ENCODE measurements at regions not wholly inside any gene's neighbourhood (a gene's known extent, or its start where the extent isn't known, plus 50 kb on each side); places are given as distances from the start of the nearest gene placed in this dataset.

DNA sequence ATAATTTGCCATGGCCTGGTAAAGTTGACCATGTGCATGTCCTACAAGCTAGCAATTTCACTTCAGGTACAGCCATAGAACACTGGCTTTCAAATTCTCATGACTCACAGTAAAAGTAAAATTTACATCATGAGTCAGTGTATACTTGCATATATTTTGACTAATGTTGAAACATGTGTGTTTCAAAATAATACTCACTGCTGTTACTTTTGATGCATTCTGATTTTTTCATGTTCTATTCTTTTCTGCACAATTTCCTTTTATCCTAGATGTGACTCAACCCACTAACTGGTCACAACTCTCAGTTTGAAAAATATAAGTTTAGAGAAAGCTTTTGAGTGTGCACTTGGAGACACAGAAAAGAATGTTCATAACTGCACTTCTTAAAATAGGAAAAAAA lies 365.7 kb downstream of the FGF13 start:
- Histone ChIP-seq H3K4me1 (ENCODE audit: insufficient read depth, low read length, poor library complexity, severe bottlenecking) (no peaks in the 10 kb centered on the region), H3K4me2 (ENCODE audit: low read depth, low read length, poor library complexity, severe bottlenecking) (no peak overlapping the region), H3K9me3 (ENCODE audit: insufficient read depth, low read depth, low read length) (no peaks in the 10 kb centered on the region), H4K20me1 (ENCODE audit: insufficient read depth, low read length, poor library complexity, severe bottlenecking) (no peaks in the 10 kb centered on the region), H3K79me2 (ENCODE audit: insufficient read depth, low read length) (no peaks in the 10 kb centered on the region), H3F3A (ENCODE audit: low read depth) (no peaks in the 10 kb centered on the region), H3K36me3 (ENCODE audit: insufficient read depth, low read length) (no peaks in the 10 kb centered on the region), H3K4me3 (ENCODE audit: low read length, poor library complexity, severe bottlenecking) (no peak overlapping the region), H3K9me2 (replicated peaks; ENCODE audit: low read depth, low read length) (no peaks in the 10 kb centered on the region), H3K27me3 (ENCODE audit: insufficient read depth, low read length, poor library complexity, severe bottlenecking) (no peaks in the 10 kb centered on the region), H3K9ac (ENCODE audit: low read depth, low read length, poor library complexity, severe bottlenecking) (no peak overlapping the region), H2AFZ (ENCODE audit: low read length) (no peak overlapping the region)
- TF ChIP-seq EZH2phosphoT487 (IDR thresholded peaks at IDR 0.05; ENCODE audit: borderline replicate concordance): no peak
- TF ChIP-seq, protein P1, sequence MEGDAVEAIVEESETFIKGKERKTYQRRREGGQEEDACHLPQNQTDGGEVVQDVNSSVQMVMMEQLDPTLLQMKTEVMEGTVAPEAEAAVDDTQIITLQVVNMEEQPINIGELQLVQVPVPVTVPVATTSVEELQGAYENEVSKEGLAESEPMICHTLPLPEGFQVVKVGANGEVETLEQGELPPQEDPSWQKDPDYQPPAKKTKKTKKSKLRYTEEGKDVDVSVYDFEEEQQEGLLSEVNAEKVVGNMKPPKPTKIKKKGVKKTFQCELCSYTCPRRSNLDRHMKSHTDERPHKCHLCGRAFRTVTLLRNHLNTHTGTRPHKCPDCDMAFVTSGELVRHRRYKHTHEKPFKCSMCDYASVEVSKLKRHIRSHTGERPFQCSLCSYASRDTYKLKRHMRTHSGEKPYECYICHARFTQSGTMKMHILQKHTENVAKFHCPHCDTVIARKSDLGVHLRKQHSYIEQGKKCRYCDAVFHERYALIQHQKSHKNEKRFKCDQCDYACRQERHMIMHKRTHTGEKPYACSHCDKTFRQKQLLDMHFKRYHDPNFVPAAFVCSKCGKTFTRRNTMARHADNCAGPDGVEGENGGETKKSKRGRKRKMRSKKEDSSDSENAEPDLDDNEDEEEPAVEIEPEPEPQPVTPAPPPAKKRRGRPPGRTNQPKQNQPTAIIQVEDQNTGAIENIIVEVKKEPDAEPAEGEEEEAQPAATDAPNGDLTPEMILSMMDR (conservative IDR thresholded peaks at IDR 0.05; ENCODE audit: low read length): no peak

DNA sequence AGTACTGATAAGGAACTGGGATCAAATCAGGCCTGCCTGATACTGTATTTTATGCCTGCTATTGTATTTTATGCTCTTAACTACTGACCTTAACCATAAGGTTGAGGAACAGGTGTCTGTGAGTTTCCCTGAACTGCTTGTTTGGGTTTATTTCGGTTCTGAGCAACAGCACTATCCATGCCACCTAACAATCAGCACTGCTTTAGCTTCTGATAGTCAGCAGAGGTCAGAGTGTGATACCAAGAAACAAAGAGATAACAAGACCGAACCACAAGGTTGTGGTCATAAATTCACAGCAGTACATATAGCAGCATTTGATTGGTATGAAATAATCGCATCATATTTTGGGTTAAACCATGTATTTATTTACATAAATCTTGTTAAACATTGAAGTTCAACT lies 362.2 kb downstream of the FGF13 start:
- H3K36me3 ChIP-seq (ENCODE audit: insufficient read depth, low read length): no peaks in the 10 kb centered on the region
- no peaks in the 10 kb centered on the region for H4K20me1 ChIP-seq (ENCODE audit: insufficient read depth, low read length, poor library complexity, severe bottlenecking)
- no peaks in the 10 kb centered on the region for H3K79me2 ChIP-seq (ENCODE audit: insufficient read depth, low read length)
- no peaks in the 10 kb centered on the region for H3K9me3 ChIP-seq (ENCODE audit: insufficient read depth, low read depth, low read length)
- H3K4me1 ChIP-seq (ENCODE audit: insufficient read depth, low read length, poor library complexity, severe bottlenecking): no peaks in the 10 kb centered on the region
- no peak overlapping the region for H2AFZ ChIP-seq (ENCODE audit: low read length)
- no peaks in the 10 kb centered on the region for H3K9me2 ChIP-seq (replicated peaks; ENCODE audit: low read depth, low read length)
- TF ChIP-seq, protein P1 (conservative IDR thresholded peaks at IDR 0.05; ENCODE audit: low read length): no peak
- no peak for TF ChIP-seq EZH2phosphoT487 (IDR thresholded peaks at IDR 0.05; ENCODE audit: borderline replicate concordance)
- no peaks in the 10 kb centered on the region for H3F3A ChIP-seq (ENCODE audit: low read depth)
- no peak overlapping the region for H3K4me3 ChIP-seq (ENCODE audit: low read length, poor library complexity, severe bottlenecking)
- no peaks in the 10 kb centered on the region for H3K27me3 ChIP-seq (ENCODE audit: insufficient read depth, low read length, poor library complexity, severe bottlenecking)
- no peak overlapping the region for H3K4me2 ChIP-seq (ENCODE audit: low read depth, low read length, poor library complexity, severe bottlenecking)
- no peak overlapping the region for H3K9ac ChIP-seq (ENCODE audit: low read depth, low read length, poor library complexity, severe bottlenecking)

DNA sequence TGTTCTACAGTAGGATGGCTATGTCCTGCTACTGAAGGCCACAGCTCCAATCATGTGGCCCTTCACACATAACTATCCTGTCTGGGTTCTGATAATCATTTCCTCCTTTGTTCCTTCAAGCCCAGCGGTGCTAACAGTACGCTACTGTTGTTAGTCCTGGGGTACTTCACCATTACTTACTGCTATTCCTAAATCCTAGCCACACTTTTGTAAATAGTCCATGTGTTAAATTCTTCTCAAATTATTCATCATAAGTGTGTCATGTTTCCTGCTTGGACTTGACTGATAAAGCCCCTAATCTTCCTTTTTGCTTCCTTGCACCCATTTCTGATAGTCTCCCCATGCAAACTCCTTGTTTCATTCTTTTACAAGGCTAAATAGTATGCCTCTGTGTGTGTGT lies 332.6 kb downstream of the FGF13 start:
- H3K4me2 ChIP-seq (ENCODE audit: low read depth, low read length, poor library complexity, severe bottlenecking): no peak overlapping the region

DNA sequence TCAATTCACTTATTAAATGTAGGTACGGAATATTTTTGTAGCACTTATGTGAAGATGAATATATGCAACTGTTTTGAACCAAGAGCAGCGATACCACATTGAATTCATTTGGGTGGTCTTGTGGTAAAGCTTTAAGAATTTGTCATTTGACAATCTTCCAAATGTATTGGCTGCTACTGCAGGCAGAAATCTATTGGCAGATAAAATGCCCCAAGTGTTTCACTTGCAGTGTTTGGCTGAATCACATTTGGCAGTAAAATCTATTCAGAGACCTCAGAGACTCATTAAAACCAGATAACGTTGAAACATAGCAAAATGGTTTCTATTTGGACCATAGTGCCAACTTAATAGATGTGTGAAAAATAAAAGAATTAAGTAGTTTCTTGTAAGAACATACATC lies 303.4 kb downstream of the FGF13 start:
- no peaks in the 10 kb centered on the region for H3K9me3 ChIP-seq (ENCODE audit: insufficient read depth, low read depth, low read length)
- no peaks in the 10 kb centered on the region for H3K79me2 ChIP-seq (ENCODE audit: insufficient read depth, low read length)
- no peaks in the 10 kb centered on the region for H3K9me2 ChIP-seq (replicated peaks; ENCODE audit: low read depth, low read length)
- H2AFZ ChIP-seq (ENCODE audit: low read length): no peak overlapping the region
- H3K4me3 ChIP-seq (ENCODE audit: low read length, poor library complexity, severe bottlenecking): no peak overlapping the region
- H3K9ac ChIP-seq (ENCODE audit: low read depth, low read length, poor library complexity, severe bottlenecking): no peak overlapping the region
- H3K4me1 ChIP-seq (ENCODE audit: insufficient read depth, low read length, poor library complexity, severe bottlenecking): no peaks in the 10 kb centered on the region
- no peaks in the 10 kb centered on the region for H3K27me3 ChIP-seq (ENCODE audit: insufficient read depth, low read length, poor library complexity, severe bottlenecking)
- TF ChIP-seq, protein P1 (conservative IDR thresholded peaks at IDR 0.05; ENCODE audit: low read length): no peak
- TF ChIP-seq EZH2phosphoT487 (IDR thresholded peaks at IDR 0.05; ENCODE audit: borderline replicate concordance): no peak
- H3K36me3 ChIP-seq (ENCODE audit: insufficient read depth, low read length): no peaks in the 10 kb centered on the region
- no peak overlapping the region for H3K4me2 ChIP-seq (ENCODE audit: low read depth, low read length, poor library complexity, severe bottlenecking)
- H4K20me1 ChIP-seq (ENCODE audit: insufficient read depth, low read length, poor library complexity, severe bottlenecking): no peaks in the 10 kb centered on the region
- no peaks in the 10 kb centered on the region for H3F3A ChIP-seq (ENCODE audit: low read depth)

More for the DNA sequence above, 332.6 kb downstream of the FGF13 start:
- H3K4me3 ChIP-seq (ENCODE audit: low read length, poor library complexity, severe bottlenecking): no peak overlapping the region
- no peaks in the 10 kb centered on the region for H3K27me3 ChIP-seq (ENCODE audit: insufficient read depth, low read length, poor library complexity, severe bottlenecking)
- no peaks in the 10 kb centered on the region for H3F3A ChIP-seq (ENCODE audit: low read depth)
- H3K9me3 ChIP-seq (ENCODE audit: insufficient read depth, low read depth, low read length): no peaks in the 10 kb centered on the region
- H4K20me1 ChIP-seq (ENCODE audit: insufficient read depth, low read length, poor library complexity, severe bottlenecking): no peaks in the 10 kb centered on the region
- no peaks in the 10 kb centered on the region for H3K4me1 ChIP-seq (ENCODE audit: insufficient read depth, low read length, poor library complexity, severe bottlenecking)
- H2AFZ ChIP-seq (ENCODE audit: low read length): no peak overlapping the region
- no peaks in the 10 kb centered on the region for H3K9me2 ChIP-seq (replicated peaks; ENCODE audit: low read depth, low read length)
- H3K79me2 ChIP-seq (ENCODE audit: insufficient read depth, low read length): no peaks in the 10 kb centered on the region
- no peak overlapping the region for H3K9ac ChIP-seq (ENCODE audit: low read depth, low read length, poor library complexity, severe bottlenecking)
- no peak for TF ChIP-seq EZH2phosphoT487 (IDR thresholded peaks at IDR 0.05; ENCODE audit: borderline replicate concordance)
- no peaks in the 10 kb centered on the region for H3K36me3 ChIP-seq (ENCODE audit: insufficient read depth, low read length)
